ENCODE measurements at regions not wholly inside any gene's neighbourhood (a gene's known extent, or its start where the extent isn't known, plus 50 kb on each side); places are given as distances from the start of the nearest gene placed in this dataset.

DNA sequence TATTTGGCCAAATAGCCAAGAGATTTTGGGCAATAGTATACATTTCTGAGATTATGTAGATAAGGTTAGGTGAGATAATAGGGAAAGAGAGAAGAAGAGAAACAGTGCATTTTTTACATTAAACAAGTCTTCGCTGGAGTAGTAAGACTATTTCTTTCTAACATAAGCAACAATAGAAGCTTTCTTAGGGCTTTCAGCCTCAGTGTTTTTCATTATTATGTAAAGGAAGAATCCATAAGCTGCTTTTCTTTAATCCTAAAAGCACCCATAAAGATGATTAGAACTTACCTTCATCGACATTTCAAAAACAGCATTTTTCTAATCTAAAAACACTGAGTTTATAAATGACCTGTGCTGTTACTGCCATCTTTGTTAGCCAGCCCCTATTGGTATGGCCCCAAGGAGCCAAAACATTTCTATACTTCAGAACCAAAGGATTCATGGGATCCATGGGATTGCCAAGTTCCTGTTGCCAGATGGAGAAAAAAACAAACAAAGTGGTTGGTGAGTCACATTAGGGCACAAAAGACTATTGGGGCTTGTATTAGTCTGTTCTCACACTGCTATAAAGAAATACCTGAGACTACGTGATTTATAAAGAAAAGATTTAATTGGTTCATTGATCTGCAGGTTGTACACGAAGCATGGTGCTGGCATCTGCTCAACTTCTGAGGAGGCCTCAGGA is 88.2 kb downstream of the SCG2 start:
- ATAC-seq (ENCODE audit: insufficient read depth, low FRiP score) (no peak), DNase-seq (no peak)
- Histone ChIP-seq H3K27me3 (ENCODE audit: control insufficient read depth in 3 of 3, insufficient read depth in 3 of 3, low read length in 2 of 3) (peaks cover 0 to 6% (median 0%) of the 10 kb centered on the region in 3 donors), H3K9ac (ENCODE audit: insufficient read depth in 1 of 2, low read length in 2 of 2) (no peak overlapping the region), H3K36me3 (ENCODE audit: control insufficient read depth in 4 of 4, insufficient read depth in 4 of 4, low read length in 4 of 4) (no peaks in the 10 kb centered on the region), H3K4me1 (ENCODE audit: control insufficient read depth in 5 of 5, insufficient read depth in 5 of 5, low read length in 5 of 5) (no peaks in the 10 kb centered on the region), H3K27ac (ENCODE audit: low read depth in 1 of 2, low read length in 1 of 2) (no peak overlapping the region), H3K9me3 (ENCODE audit: control insufficient read depth in 4 of 4, insufficient read depth in 3 of 4, low read length in 3 of 4) (no peaks in the 10 kb centered on the region), H3K4me3 (no peak overlapping the region)
- WGBS, 2 donors = 91% methylated on average over 4 of the region's 4 CpGs
- TF ChIP-seq, protein P1, sequence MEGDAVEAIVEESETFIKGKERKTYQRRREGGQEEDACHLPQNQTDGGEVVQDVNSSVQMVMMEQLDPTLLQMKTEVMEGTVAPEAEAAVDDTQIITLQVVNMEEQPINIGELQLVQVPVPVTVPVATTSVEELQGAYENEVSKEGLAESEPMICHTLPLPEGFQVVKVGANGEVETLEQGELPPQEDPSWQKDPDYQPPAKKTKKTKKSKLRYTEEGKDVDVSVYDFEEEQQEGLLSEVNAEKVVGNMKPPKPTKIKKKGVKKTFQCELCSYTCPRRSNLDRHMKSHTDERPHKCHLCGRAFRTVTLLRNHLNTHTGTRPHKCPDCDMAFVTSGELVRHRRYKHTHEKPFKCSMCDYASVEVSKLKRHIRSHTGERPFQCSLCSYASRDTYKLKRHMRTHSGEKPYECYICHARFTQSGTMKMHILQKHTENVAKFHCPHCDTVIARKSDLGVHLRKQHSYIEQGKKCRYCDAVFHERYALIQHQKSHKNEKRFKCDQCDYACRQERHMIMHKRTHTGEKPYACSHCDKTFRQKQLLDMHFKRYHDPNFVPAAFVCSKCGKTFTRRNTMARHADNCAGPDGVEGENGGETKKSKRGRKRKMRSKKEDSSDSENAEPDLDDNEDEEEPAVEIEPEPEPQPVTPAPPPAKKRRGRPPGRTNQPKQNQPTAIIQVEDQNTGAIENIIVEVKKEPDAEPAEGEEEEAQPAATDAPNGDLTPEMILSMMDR (IDR thresholded peaks at IDR 0.05; ENCODE audit: control extremely low read depth, extremely low read depth) = no peak

DNA sequence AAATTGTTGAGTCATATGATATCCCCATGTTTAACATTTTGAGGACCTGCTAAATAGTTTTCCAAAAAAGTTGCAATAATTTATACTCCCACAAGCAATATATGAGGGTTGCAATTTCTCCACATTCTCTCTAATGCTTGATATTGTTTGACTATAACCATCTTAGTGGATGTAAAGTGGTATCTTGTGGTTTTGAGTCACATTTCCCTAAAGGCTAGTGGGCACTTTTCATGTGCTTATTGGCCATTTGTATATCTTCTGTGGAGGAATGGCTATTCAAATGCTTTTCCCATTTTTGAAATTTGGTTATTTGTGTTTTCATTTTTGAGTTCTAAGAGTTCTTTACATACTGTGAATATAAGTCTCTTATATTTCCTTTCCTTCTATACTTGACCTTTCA is 82.7 kb downstream of the SCG2 start:
- Histone ChIP-seq H3K27ac (ENCODE audit: low read depth in 1 of 2, low read length in 1 of 2) (no peak overlapping the region), H3K27me3 (ENCODE audit: control insufficient read depth in 3 of 3, insufficient read depth in 3 of 3, low read length in 2 of 3) (no peaks in the 10 kb centered on the region), H3K9me3 (ENCODE audit: control insufficient read depth in 4 of 4, insufficient read depth in 3 of 4, low read length in 3 of 4) (no peaks in the 10 kb centered on the region), H3K9ac (ENCODE audit: insufficient read depth in 1 of 2, low read length in 2 of 2) (no peak overlapping the region), H3K36me3 (ENCODE audit: control insufficient read depth in 4 of 4, insufficient read depth in 4 of 4, low read length in 4 of 4) (no peaks in the 10 kb centered on the region), H3K4me3 (no peak overlapping the region), H3K4me1 (ENCODE audit: control insufficient read depth in 5 of 5, insufficient read depth in 5 of 5, low read length in 5 of 5) (no peaks in the 10 kb centered on the region)
- TF ChIP-seq, protein P1 (IDR thresholded peaks at IDR 0.05; ENCODE audit: control extremely low read depth, extremely low read depth) = no peak
- ATAC-seq (ENCODE audit: insufficient read depth, low FRiP score) = no peak
- DNase-seq = no peak

DNA sequence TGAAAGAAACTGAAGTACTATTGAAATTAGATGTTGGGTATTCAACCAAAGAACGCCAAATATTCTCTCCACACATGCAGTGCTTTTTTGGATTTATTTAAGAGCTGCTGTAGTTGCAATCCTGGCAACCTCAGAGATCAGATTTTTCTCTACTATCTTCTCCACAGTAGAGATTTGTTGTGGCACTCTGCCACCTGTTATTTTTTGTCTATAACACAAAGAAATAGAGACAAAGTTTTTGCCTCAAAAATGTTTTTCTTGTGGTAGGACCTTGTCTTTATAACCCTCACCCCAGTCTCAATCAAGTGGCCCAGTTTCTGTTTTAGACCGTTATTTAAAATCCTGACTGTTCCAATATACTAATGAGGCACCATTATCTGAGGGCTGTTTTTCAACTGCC is 79.4 kb downstream of the SCG2 start:
- no peaks in the 10 kb centered on the region for H3K4me1 ChIP-seq (ENCODE audit: control insufficient read depth in 5 of 5, insufficient read depth in 5 of 5, low read length in 5 of 5)
- no peak overlapping the region for H3K9ac ChIP-seq (ENCODE audit: insufficient read depth in 1 of 2, low read length in 2 of 2)
- H3K27ac ChIP-seq (ENCODE audit: low read depth in 1 of 2, low read length in 1 of 2) = no peak overlapping the region
- ATAC-seq (ENCODE audit: insufficient read depth, low FRiP score) (no peak), DNase-seq (no peak)
- H3K4me3 ChIP-seq = no peak overlapping the region
- 69 to 87% methylated on average over 2 of the region's 2 CpGs for WGBS, 2 donors
- H3K36me3 ChIP-seq (ENCODE audit: control insufficient read depth in 4 of 4, insufficient read depth in 4 of 4, low read length in 4 of 4) = no peaks in the 10 kb centered on the region
- no peaks in the 10 kb centered on the region for H3K9me3 ChIP-seq (ENCODE audit: control insufficient read depth in 4 of 4, insufficient read depth in 3 of 4, low read length in 3 of 4)
- H3K27me3 ChIP-seq (ENCODE audit: control insufficient read depth in 3 of 3, insufficient read depth in 3 of 3, low read length in 2 of 3) = no peaks in the 10 kb centered on the region
- TF ChIP-seq, protein P1 (IDR thresholded peaks at IDR 0.05; ENCODE audit: control extremely low read depth, extremely low read depth) = no peak

DNA sequence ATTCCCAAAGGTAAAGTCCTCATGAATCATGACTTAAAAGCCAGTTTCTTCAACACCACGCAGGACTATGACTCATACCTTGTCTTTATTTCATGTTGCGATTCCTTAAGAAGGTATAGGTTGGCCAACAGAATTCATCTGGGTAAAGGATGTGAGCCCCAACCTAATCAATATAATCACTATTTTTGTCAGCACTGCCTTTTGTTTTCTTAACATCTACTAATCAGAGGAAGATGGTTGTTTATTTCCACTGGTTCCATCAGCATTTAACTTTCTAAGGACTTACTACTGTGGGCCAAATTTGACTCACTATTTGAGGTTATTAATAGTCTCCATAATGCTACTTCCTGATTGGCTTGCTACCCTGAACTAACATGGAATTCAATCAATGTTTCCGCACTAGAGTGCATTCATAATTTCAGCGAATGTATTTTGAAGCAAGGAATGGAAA is 78.6 kb downstream of the SCG2 start:
- Histone ChIP-seq H3K9me3 (ENCODE audit: control insufficient read depth in 4 of 4, insufficient read depth in 3 of 4, low read length in 3 of 4) (no peaks in the 10 kb centered on the region), H3K27ac (ENCODE audit: low read depth in 1 of 2, low read length in 1 of 2) (no peak overlapping the region), H3K36me3 (ENCODE audit: control insufficient read depth in 4 of 4, insufficient read depth in 4 of 4, low read length in 4 of 4) (no peaks in the 10 kb centered on the region), H3K9ac (ENCODE audit: insufficient read depth in 1 of 2, low read length in 2 of 2) (no peak overlapping the region), H3K4me1 (ENCODE audit: control insufficient read depth in 5 of 5, insufficient read depth in 5 of 5, low read length in 5 of 5) (peaks cover 0 to 4% (median 0%) of the 10 kb centered on the region in 5 donors), H3K27me3 (ENCODE audit: control insufficient read depth in 3 of 3, insufficient read depth in 3 of 3, low read length in 2 of 3) (no peaks in the 10 kb centered on the region), H3K4me3 (no peak overlapping the region)
- ATAC-seq (ENCODE audit: insufficient read depth, low FRiP score) (no peak), DNase-seq (no peak)
- 83 to 90% methylated on average over 4 of the region's 4 CpGs for WGBS, 2 donors
- TF ChIP-seq, protein P1 (IDR thresholded peaks at IDR 0.05; ENCODE audit: control extremely low read depth, extremely low read depth) = no peak

Data from lung (tissue), 11 donors.